Stimulated activated CD4-positive, alpha-beta T cell treated with anti-CD3 and anti-CD28 coated beads, Interleukin-4, amount 100 ng/mL, for 1 hour (primary cell): ENCODE measurements at regions not wholly inside any gene's neighbourhood (a gene's known extent, or its start where the extent isn't known, plus 50 kb on each side); places are given as distances from the start of the nearest gene placed in this dataset.

Experiments
- DNase-seq: peaks from one replicate; pipeline ENCODE4 v3.0.0-alpha.2; 2020

DNA sequence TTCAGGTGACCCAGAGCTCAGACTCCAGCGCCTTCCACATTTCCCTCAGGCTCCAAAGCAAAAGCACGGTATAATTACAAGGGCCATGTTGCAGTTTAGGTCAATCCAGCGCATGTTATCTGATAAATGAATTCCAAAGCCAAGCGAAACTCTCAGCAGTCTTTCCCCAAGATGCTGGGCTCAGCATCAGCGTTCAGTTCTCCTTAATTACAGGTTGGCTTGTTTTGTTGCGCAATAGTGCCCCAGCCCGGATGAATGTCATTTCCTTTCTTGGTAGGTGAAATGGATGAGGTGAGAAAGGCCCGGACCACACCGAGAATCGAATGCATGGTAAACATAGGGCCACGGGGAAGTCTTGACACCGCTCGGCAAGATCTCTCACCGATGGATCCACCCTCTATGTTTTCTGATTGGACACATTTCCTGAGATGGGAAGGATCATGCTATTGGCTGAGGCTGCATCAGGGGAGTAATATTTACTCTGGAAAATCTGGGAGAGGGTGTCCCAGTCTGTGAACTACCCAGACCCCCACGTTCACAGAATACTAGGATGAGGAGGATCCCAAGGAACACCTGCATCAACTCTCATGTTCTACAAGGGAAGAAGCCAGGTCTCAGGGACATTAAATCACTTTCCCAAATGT is 221.2 kb upstream of the ANKRD55 start:
- DNase-seq = no peak

DNA sequence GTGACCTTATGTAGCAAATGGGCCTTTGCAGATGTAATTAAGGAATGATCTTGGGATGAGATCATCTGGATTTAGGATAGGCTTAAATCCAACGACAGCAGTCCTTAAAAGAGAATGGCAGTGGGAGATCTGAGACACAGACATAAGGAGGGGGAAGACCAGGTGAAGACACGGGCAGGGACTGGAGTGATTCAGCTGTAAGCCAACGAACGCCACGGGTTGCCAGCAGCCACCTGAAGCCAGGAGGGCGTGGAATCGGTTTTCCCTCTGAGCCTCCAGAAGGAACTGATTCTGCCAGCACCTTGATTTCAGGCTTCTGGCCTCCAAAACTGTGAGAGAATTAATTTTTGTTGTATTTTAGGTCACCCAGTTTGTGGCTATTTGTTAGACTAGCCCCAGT is 218.6 kb upstream of the ANKRD55 start:
- no peak for DNase-seq

DNA sequence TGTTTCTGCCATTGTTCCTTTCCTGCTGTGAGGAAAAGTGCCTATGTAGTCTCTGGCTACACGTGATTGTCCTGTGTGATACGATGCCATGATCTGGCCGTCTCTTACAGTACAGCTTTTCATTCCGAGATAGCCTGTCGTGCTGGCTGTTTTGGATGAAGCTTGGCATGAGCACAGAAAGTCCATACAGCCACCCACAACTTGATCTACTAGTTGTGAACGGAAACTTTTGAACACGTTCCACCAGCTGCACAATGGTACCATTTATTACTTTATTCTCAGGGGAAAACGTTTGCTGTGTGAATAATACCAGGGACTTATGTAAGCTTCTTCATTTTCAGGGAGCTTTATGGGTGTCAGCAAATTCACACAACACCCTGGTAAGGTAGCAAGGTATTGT is 217.6 kb upstream of the ANKRD55 start:
- DNase-seq = no peak

DNA sequence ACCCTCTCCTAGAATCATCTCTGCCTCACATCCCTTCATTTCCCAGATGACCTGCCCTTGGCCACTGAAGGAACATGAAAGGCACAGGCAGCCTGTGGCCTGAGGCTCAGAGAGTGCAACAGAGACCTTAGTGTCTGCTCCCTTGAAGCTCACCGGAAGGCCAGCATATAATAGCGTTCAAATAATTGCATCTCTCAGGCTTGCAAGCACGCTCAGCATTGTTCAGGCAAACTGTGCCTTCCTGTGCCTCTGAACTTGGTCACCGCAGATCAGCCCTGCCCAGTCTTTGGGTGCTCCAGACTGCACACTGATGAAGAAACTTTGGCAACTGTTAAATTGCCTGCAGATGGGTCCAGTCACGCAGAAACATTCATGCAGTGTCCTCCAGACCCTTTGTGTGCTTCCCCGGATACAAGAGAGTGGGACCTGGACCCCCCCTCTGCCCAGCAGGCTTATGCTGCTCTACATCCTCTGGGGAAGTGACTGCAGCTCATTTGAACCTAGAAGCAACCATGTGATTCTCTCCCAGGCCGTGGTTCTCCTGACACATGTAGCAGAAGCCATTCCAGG is 216.0 kb upstream of the ANKRD55 start:
- DNase-seq = no peak

DNA sequence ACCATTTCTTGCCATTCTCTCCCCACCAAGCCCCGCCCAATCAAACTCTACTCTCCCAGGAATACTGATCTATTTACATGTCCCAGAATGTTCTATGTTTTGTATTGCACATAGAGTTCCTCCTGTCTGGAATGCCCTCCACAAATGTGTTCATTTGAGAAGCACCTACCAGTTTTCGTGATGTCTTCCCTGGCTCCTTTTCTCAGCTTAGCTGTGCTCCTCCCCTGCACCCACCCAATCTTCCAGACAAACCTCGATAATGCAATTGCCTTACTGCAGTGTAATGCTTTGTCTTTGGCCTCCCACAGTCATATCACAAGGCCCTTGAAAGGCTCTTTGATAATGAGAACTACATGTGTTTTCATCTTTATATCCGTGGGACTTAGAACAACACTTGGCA is 214.5 kb upstream of the ANKRD55 start:
- DNase-seq = no peak

DNA sequence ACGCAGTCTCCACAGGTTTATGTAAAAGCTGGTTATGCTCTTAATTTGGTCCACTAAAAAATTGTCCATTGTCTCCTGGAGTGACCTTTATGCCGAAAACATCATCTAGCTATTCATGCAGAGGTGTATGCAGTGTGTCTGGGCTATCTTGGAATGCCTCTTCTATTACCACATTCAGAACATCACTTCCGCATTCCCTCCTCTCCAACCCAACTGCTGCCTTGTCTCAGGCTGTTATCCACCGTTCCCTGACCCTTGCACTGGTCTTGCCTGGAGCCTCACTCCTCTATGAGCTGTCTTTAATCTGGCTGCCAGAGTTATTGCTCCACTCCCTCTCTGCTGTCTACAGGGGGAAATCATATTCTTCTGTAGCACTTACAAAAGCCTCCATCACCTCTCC is 214.1 kb upstream of the ANKRD55 start:
- no peak for DNase-seq

DNA sequence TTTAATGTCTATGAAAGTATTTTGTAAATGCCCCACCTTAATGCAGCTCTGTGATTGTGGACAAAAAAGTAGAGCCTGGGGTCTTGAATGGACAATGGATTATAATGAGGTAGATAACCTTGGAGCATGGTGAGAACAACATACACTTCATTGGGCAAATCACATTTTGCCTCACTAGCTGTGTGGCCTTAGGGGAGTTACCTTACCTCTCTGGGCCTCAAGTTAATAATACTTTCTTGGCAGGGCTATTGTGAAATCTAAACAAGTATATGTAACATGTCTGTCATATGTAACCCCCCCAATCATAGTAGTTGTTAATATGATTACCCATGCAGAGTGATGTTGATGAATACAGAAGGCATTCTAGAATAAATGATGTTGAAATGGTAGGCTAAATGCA is 213.6 kb upstream of the ANKRD55 start:
- DNase-seq = no peak

DNA sequence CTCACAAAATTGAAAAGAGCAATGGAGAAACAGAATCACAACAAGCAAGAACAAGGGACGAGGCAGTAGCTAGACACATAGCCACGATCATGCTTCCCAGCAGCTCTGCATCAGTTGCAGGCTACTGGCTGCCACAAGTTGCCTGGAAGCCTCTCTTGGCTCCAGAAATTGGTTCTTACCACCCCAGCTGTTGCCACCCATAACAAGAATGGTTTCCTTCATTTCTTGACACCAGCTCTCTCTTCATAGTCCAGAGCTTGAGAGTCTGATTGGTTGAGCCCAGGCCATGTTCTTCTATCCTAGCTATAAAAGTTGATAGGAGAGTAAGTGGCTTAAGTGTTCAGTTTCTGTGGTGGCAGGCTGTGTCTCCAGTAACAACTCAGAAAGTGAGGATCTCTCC is 210.7 kb upstream of the ANKRD55 start:
- DNase-seq = no peak

DNA sequence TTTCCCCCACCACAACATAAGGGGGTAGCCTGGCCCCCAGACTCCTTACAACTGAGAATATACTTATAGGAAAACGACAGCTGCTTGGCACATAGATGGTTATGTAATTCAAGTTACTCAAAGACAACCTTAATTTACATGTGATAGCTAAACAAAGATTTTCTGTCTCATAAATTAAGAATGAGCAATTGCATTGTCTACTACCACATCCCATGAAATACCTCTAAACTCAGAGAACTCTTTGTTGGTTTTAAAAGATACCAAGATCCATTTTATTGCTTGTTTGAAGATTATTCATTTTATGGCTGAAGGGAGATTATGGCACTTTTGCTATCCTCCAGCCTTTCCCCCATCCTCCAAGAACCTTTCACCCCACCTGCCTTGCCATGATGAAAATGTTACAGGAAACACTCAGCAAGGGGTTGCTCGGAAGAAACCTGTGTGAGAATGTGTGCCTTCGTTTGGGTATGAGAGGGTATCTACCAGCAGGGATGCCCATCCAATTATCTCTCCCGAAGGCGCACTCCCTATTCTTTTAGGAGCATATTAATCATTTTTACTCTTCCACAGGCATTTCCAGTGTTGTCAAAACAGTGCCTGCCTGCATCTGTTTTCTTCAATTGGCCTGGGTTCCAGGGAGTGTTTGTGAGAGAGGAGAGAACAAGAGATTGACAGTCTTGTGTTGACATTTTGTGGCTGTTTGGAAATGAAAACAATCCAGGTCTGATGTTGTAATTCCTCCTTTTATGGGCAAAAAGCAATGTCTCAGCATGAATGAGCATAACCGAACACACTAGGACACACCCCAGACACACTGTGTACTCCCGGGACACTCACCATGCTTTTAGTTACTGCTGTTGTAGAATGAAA is 208.0 kb upstream of the ANKRD55 start:
- DNase-seq = no peak

DNA sequence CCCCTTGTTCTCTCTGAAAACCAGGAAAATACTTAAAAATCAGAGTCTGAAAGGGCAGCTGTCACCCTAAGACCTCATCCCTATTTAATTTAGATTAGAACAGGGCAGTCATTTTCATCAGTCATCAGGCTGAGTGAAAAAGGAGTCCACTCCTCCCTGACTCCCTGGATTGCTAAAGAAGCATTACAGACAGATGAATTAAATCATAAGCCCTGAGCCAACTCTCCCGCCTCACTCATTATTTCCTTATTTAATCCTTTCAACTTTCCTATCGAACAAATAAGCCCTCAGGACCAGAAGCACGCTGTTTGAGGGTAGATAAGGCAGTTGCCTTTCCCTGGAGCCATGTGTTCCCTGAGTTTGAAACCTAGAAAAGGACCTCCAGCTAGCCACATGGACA is 201.9 kb upstream of the ANKRD55 start:
- no peak for DNase-seq

DNA sequence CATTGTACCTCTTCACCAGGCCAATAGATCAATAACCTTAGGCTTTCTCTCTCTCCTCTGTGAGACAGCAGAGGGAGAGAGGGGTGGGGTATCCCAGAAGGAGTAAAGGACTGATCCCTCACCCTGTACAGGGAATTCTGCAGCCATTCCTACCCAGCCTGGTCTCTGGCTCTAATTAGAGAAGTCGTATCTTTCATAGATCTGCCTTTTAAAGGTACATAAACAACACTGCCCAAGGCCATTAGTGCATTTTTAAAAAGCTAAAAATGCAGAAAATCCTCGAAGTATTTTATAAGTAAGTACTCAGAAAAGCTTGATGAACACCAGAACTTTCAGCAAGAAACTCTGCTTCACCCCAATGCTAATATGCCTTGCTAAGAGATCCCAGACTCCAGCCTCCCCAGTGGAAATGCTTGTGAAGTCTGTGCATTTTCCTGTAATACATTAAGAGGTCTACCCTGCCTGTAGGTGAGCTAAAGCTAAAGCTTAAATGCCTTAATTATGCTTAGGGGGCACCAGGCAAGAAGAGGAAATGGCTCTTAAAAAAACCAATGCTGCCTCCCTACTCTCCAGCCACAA is 200.0 kb upstream of the ANKRD55 start:
- no peak for DNase-seq

DNA sequence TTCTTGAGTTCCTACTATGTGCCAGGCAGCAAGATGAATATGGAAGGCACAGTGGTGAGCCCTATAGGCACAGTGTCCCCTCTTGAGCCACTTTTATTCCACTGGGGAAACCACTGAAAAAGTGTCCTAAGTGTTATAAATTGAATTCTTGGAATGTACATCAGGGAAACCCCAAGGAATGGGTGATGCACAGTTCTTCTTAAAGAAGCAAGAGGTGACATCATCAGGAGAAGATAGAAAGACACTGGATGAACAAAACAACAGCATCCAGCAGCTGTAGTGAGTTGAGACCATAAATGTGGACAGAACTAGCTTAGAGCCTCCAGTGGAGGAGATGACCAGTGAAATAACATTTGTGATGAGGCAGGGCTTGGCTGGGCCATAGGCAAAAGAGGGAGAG is 199.2 kb upstream of the ANKRD55 start:
- no peak for DNase-seq

DNA sequence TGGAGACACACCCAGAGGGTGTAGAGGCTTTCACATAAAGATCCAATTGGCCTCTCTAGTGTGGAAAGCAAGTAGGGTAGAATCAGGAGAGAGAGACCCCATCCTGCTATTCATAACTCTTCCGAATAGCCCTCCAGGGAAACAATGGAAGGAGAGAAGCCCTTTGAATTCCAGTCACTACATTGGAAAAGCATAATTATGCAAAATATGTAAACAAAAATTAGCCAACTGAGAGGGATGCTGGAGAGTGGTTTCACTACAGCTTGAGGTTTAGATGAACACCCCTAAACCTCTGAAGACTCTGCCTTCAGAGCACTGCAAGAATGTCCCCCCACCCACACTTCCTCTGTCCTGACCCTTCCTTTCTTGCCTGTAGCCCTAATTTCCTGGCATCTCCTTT is 197.3 kb upstream of the ANKRD55 start:
- no peak for DNase-seq

DNA sequence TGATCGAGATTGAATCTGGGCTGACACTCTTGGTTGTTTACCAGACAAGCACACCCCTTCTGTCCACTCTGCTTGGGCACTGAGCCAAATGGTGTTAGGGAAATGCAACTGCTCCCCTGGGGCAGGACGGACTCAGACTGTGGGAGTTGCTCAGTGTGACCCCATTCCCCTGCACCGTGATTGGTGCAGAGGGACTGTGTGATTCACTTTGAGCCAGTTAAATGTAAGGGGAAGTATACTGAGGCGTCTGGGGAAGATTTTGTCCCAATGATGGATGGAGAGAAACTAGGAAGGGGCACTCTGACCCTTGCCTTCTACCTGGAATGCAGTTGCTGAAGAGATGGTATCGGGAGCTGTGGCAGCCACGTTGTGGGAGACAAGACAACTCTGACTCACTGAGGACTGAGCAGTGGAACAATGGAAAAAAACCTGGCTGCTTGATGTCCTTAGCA is 196.0 kb upstream of the ANKRD55 start:
- no peak for DNase-seq

DNA sequence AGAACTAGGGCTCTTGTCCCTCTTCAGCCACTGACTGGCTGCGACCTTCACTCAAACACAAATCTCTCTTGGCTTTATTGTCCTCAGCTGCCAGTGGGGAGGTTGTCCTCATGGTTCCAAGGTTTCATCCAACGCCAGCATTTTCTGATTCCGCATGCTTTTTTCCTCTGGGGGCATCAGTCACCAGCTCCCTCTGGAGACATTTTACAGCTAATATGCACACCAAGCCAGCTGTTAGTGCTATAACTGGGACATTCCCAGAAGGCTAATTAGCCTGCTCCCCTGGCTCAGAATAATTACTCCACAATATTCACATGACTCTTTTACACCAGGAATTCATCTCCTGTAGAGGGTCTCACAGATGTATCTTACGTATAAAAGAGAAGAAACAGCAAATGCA is 193.6 kb upstream of the ANKRD55 start:
- no peak for DNase-seq

DNA sequence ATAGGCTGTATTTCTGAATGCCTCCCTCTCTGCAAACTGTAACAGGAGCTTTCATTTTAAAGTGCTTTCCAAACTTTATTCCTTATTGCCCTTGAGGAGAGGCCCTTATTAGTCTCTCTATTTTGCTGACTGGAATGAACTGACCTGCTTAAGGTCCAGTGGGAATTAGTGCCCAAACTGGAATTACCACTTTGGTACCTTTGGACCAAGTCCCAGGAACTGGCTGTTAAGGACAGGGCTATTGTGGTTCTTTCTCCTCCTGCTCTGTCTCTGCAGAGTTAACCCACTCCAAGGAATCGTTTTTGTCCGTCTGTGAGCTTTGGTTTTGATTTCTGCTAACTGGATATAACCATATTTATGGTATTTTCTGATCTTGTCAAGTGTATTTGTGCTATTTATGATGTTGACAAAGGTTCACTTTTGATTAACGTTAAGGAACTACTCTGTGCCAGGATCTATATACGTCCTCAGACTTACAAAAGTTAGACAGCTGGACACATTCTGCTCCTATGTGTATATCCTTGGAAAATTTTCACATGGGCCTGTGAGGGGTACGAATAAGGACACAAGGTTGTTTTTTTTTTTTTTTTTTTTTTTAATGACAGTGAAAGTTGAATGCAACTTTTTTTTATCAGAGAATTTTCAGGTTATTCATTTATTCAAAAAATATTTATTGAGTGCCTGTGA is 189.1 kb upstream of the ANKRD55 start:
- DNase-seq = no peak

DNA sequence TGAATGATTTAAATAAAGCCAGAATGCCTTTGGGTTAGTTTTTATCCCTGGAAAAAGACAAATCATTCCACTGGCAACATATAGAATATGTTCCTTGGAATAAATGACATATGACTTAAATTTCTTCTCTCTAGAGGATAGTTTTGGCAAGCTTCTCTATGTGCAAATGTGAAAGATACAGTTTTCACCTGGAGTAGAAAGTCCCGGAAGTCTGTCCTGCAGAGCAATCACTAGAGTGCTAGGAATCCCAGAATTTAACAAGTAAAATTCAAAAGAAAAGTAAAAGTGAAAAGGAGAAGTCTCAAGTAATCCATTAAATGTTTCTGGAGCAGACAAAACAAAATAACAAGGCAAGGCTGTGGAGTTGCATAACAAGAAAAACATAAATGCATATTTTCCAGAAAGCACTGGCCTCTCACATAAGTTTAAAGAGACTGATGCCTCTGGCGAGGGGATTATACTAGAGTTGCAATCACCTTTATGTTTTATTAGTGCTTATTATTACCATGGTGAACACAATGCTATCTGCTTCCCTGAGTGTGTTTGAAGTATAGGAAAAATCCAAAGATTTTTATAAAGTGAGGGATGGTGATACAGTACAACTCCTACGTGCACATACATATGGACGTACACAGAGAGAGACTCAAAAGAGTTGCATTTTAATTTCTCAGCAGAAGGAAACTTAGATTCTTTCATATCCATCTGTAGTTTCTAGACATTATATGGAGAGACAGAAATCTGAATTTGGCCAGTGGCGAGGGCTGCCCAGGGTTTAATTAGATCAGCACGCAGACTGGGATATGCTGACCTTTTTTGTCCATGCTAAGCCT is 188.3 kb upstream of the ANKRD55 start:
- DNase-seq = no peak

DNA sequence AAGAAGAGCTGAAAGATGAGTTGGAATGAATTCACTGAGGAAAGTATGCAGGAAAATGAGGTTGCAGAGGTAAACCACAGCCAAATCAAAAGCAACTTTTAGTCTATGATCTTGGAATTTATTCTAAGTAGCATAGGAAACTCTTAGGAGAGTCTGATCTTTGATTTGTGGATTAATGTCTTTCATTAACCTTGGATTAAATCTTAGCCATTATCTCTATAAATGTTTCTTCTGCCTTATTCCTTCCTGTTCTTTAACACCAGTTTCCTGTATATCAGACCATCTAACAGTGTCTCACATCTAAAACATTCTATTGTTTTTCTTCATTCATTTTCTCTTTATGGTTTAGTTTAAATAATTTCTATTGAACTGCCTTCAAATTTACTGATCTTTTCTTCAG is 187.2 kb upstream of the ANKRD55 start:
- no peak for DNase-seq

DNA sequence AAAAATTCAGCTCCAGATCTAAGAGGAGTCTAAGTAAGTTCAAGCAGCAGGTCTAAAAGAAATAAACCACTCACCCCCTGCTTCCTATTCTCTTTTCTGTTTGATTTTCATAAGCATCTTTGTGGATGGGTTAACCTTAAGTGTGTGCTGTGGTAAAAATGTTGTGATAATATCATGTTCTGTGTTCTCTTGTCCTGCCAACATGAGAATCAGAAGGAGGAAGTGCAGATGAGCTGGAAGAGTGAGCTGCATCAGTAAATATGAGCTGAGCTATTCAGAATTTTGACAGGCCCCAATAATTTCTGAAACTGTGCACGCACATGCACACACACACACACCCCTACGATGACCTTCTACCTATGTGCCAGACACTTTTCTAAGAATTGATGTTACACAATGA is 186.5 kb upstream of the ANKRD55 start:
- no peak for DNase-seq

DNA sequence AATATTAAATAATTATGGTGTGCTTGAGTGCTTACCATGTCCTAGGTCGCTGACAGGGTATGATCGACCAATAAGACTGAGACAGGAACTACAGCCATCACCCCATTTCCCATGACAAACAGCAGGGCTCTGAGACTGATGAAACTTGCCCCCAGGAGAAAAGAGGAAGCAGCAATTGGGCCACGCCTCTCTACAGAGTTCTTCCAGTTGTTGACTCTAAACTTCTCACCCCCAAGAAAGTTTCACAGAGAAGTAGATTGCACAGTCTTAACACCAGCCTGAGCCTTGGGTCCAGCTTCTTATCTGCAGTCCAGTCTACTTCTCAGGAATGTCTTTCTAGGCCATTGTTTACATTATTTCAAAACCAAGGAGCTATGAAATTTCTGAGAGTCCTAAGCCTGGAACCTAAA is 182.2 kb upstream of the ANKRD55 start:
- no peak for DNase-seq

DNA sequence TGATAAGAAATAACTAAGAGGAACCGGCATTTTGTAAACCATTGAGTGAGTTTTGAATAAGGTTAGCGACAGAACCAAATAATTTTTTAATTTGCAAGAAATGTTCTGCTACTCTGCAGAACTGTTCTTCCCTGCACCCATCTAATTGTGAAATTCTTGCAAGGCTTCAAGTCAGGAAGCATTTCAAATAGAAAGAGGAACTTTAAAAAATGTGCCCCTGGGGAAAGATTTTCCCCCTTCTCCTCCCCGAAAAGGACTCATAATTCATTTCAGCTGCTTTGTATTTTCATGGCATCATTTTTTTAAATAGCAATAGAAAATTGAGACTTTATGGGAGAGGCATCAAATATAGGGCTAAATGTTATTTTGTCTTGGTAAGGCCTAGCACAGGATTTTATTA is 180.9 kb upstream of the ANKRD55 start:
- no peak for DNase-seq

DNA sequence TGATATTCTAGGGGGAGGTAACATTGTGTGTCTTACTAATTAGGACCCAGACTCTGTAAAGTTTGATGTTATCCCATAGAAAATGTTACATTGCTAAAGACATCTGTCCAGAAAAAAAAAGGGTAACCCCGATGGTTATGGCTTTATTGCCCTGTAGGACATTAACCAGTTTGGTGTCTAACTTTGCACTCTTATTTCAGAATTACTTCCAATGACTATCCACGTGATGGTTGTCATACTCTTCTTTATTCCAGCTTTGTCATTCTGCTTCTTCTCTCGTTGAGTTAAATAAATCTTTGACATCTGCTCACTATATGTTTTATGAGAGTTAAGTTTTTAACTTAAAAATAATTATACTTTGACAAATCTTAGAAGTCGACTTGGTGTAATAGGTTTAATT is 180.4 kb upstream of the ANKRD55 start:
- DNase-seq = no peak
